SK-N-SH treated with all-trans-retinoic acid at 6 μM for 48 hours (cell line): ENCODE measurements at regions not wholly inside any gene's neighbourhood (a gene's known extent, or its start where the extent isn't known, plus 50 kb on each side); places are given as distances from the start of the nearest gene placed in this dataset.

Experiments
- OSR1 ChIP-seq: fragments of 250-450 bp; sonication (Bioruptor Pico); IDR thresholded peaks from 2 replicates; pipeline ENCODE4 v1.8.0; 2022; ENCODE audit warnings: moderate library complexity, mild to moderate bottlenecking, inconsistent platforms
- PATZ1 ChIP-seq: fragments of 250-450 bp; sonication (Bioruptor Pico); IDR thresholded peaks from 2 replicates; pipeline ENCODE4 v1.8.0; 2020; ENCODE audit warnings: mild to moderate bottlenecking, moderate library complexity, borderline replicate concordance
- TOX ChIP-seq: fragments of 250-450 bp; sonication (Bioruptor Pico); IDR thresholded peaks from 2 replicates; pipeline ENCODE4 v1.8.0; 2021; ENCODE audit warnings: mild to moderate bottlenecking, moderate library complexity, borderline replicate concordance
- ZFP30 ChIP-seq: fragments of 450-650 bp; formaldehyde crosslinking; IDR thresholded peaks from 2 replicates; pipeline ENCODE4 v1.5.0; 2022; ENCODE audit warnings: mild to moderate bottlenecking, moderate library complexity
- TF ChIP-seq, protein P1 (sequence below): fragments of 250-450 bp; sonication (Bioruptor Pico); IDR thresholded peaks from 2 replicates; pipeline ENCODE4 v1.5.1; 2020; ENCODE audit warnings: low read depth, mild to moderate bottlenecking, moderate library complexity
- TF ChIP-seq, protein P2 (sequence below): fragments of 250-450 bp; sonication (Bioruptor Pico); IDR thresholded peaks from 2 replicates; pipeline ENCODE4 v1.8.0; 2021; ENCODE audit warnings: low read depth, mild to moderate bottlenecking, moderate library complexity, borderline replicate concordance

DNA sequence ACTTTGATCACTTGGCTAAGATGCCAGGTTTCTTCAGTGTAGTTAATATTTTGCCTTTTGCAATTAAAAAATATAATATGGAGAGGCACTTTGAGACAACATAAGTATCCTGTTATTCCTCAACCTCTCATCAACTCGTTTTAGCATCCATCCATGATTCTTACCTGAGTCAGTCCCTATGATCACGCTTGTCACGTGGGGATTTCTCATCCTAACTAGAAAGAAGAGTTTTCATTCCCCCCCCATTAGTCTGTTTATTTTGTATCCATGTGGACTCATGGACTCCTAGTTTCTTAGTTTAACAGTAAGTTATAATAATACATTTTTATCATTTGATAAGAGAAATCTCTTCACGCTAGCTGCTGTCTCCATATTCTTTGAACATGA, 110.3 kb downstream of the SLC25A47 start:
- TF ChIP-seq OSR1 (CRISPR knock-in tag) (no peak), PATZ1 (no peak), ZFP30 (CRISPR knock-in tag) (no peak), TOX (CRISPR knock-in tag) (no peak)
- TF ChIP-seq, protein P1, sequence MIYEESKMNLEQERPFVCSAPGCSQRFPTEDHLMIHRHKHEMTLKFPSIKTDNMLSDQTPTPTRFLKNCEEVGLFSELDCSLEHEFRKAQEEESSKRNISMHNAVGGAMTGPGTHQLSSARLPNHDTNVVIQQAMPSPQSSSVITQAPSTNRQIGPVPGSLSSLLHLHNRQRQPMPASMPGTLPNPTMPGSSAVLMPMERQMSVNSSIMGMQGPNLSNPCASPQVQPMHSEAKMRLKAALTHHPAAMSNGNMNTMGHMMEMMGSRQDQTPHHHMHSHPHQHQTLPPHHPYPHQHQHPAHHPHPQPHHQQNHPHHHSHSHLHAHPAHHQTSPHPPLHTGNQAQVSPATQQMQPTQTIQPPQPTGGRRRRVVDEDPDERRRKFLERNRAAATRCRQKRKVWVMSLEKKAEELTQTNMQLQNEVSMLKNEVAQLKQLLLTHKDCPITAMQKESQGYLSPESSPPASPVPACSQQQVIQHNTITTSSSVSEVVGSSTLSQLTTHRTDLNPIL, result no peak
- TF ChIP-seq, protein P2, sequence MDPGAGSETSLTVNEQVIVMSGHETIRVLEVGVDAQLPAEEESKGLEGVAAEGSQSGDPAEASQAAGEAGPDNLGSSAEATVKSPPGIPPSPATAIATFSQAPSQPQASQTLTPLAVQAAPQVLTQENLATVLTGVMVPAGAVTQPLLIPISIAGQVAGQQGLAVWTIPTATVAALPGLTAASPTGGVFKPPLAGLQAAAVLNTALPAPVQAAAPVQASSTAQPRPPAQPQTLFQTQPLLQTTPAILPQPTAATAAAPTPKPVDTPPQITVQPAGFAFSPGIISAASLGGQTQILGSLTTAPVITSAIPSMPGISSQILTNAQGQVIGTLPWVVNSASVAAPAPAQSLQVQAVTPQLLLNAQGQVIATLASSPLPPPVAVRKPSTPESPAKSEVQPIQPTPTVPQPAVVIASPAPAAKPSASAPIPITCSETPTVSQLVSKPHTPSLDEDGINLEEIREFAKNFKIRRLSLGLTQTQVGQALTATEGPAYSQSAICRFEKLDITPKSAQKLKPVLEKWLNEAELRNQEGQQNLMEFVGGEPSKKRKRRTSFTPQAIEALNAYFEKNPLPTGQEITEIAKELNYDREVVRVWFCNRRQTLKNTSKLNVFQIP (CRISPR knock-in tag), result no peak
